GM21526 (cell line): ENCODE measurements at regions not wholly inside any gene's neighbourhood (a gene's known extent, or its start where the extent isn't known, plus 50 kb on each side); places are given as distances from the start of the nearest gene placed in this dataset.

Source experiments
- ATAC-seq: cut with Tn5 transposase; IDR thresholded peaks from one replicate; pipeline ENCODE4 v1.9.1; 2021; ENCODE audit warnings: moderate library complexity; ENCODE audit not compliant: unreplicated experiment, low FRiP score

- no peak for ATAC-seq
Measured at GRCh38 chr12:24244801-24245200, 295.3 kb upstream of the SOX5 start.

- ATAC-seq: no peak
Measured at GRCh38 chr12:24244231-24244630, 294.8 kb upstream of the SOX5 start.

GRCh38 chr12:24240707-24241106 lies 291.2 kb upstream of the SOX5 start:
- ATAC-seq: no peak

GRCh38 chr12:24233519-24234246 lies 284.2 kb upstream of the SOX5 start:
- ATAC-seq: no peak

GRCh38 chr12:24232531-24232930 lies 283.1 kb upstream of the SOX5 start:
- no peak for ATAC-seq

GRCh38 chr12:24231298-24231697 lies 281.8 kb upstream of the SOX5 start:
- no peak for ATAC-seq

- no peak for ATAC-seq
Measured at GRCh38 chr12:24230061-24230701, 280.7 kb upstream of the SOX5 start.

- ATAC-seq: no peak
Measured at GRCh38 chr12:24229031-24229700, 279.7 kb upstream of the SOX5 start.

GRCh38 chr12:24228371-24228770 lies 278.9 kb upstream of the SOX5 start:
- no peak for ATAC-seq

- no peak for ATAC-seq
Measured at GRCh38 chr12:24227551-24227950, 278.1 kb upstream of the SOX5 start.

GRCh38 chr12:24226745-24227350 lies 277.4 kb upstream of the SOX5 start:
- ATAC-seq: no peak

GRCh38 chr12:24224401-24224800 lies 274.9 kb upstream of the SOX5 start:
- ATAC-seq: no peak

- ATAC-seq: no peak
Measured at GRCh38 chr12:24223926-24224325, 274.5 kb upstream of the SOX5 start.

GRCh38 chr12:24222968-24223367 lies 273.5 kb upstream of the SOX5 start:
- ATAC-seq: no peak

- ATAC-seq: no peak
Measured at GRCh38 chr12:24212496-24212895, 263.0 kb upstream of the SOX5 start.

GRCh38 chr12:24206621-24207020 lies 257.2 kb upstream of the SOX5 start:
- ATAC-seq: no peak

- ATAC-seq: no peak
Measured at GRCh38 chr12:24201258-24201970, 251.9 kb upstream of the SOX5 start.

GRCh38 chr12:24200010-24200409 lies 250.5 kb upstream of the SOX5 start:
- ATAC-seq: no peak

GRCh38 chr12:24198936-24199671 lies 249.6 kb upstream of the SOX5 start:
- ATAC-seq: no peak

GRCh38 chr12:24198070-24198469 lies 248.6 kb upstream of the SOX5 start:
- no peak for ATAC-seq
